Keratinocyte (primary cell): ENCODE measurements at regions not wholly inside any gene's neighbourhood (a gene's known extent, or its start where the extent isn't known, plus 50 kb on each side); places are given as distances from the start of the nearest gene placed in this dataset.

ENCODE experiments used
- DNase-seq: peaks from one replicate; pipeline ENCODE4 v3.0.0-alpha.2; 2011; ENCODE audit warnings: low read depth, missing footprints, low spot score
- FAIRE-seq: peaks from 2 replicates; lab custom pipeline; 2011; peaks lifted over from hg19 to GRCh38; lab: Jason Lieb, UNC
- H2AFZ ChIP-seq: 2 replicates; pipeline ENCODE4 v1.6.0; 2012; ENCODE audit warnings: low read length, control low read depth, inconsistent platforms; ENCODE audit not compliant: control insufficient read depth
- H3K27ac ChIP-seq: 2 replicates; pipeline ENCODE4 v1.5.1; 2011; ENCODE audit warnings: low read length; ENCODE audit not compliant: control insufficient read depth, insufficient read depth
- H3K27me3 ChIP-seq: 3 replicates; pipeline ENCODE4 v1.6.0; 2011; ENCODE audit warnings: low read length; ENCODE audit not compliant: control insufficient read depth, insufficient read depth; ENCODE audit errors: extremely low read depth
- H3K36me3 ChIP-seq, 2 experiments: 2 replicates in 1 of 2; 3 replicates in 1 of 2; pipeline ENCODE4 v1.5.1; 2011; ENCODE audit warnings: low read length in 2 of 2, mild to moderate bottlenecking in 1 of 2; ENCODE audit not compliant: control insufficient read depth in 2 of 2, insufficient read depth in 2 of 2; ENCODE audit errors: extremely low read depth in 1 of 2
- H3K4me1 ChIP-seq: 3 replicates; pipeline ENCODE4 v1.5.1; 2011; ENCODE audit warnings: low read length; ENCODE audit not compliant: control insufficient read depth, insufficient read depth; ENCODE audit errors: extremely low read depth
- H3K4me2 ChIP-seq: 3 replicates; pipeline ENCODE4 v1.6.0; 2011; ENCODE audit warnings: low read depth, low read length; ENCODE audit not compliant: control insufficient read depth, insufficient read depth; ENCODE audit errors: extremely low read depth
- H3K4me3 ChIP-seq, 3 experiments: fragments of 200-600 bp in 1 of 3; sonication (generic) in 1 of 3; 2 replicates in 2 of 3; 3 replicates in 1 of 3; pipeline ENCODE4 v1.5.1; 2011 to 2016; ENCODE audit warnings: low read length in 3 of 3, mild to moderate bottlenecking in 3 of 3, control low read depth in 2 of 3, inconsistent platforms in 1 of 3, low read depth in 1 of 3, mixed read lengths in 1 of 3, mixed run types in 1 of 3, moderate library complexity in 1 of 3; ENCODE audit not compliant: control insufficient read depth in 2 of 3, insufficient read depth in 2 of 3; ENCODE audit errors: extremely low read depth in 1 of 3
- H3K79me2 ChIP-seq: 2 replicates; pipeline ENCODE4 v1.6.0; 2012; ENCODE audit warnings: low read length; ENCODE audit not compliant: control insufficient read depth, insufficient read depth
- H3K9ac ChIP-seq: 3 replicates; pipeline ENCODE4 v1.6.0; 2011; ENCODE audit warnings: low read length; ENCODE audit not compliant: control insufficient read depth, insufficient read depth; ENCODE audit errors: extremely low read depth
- H3K9me1 ChIP-seq: 3 replicates; pipeline ENCODE4 v1.6.0; 2011; ENCODE audit warnings: low read length; ENCODE audit not compliant: control insufficient read depth, insufficient read depth; ENCODE audit errors: extremely low read depth
- H3K9me3 ChIP-seq: 2 replicates; pipeline ENCODE4 v1.5.1; 2012; ENCODE audit warnings: low read depth, low read length; ENCODE audit not compliant: control insufficient read depth
- H4K20me1 ChIP-seq: 3 replicates; pipeline ENCODE4 v1.6.0; 2011; ENCODE audit warnings: low read length; ENCODE audit not compliant: control insufficient read depth, insufficient read depth; ENCODE audit errors: extremely low read depth
- CTCF ChIP-seq, 3 experiments: IDR thresholded peaks in 1 of 3; conservative IDR thresholded peaks in 1 of 3; optimal IDR thresholded peaks in 1 of 3; 2 replicates in 2 of 3; 3 replicates in 1 of 3; pipeline versions ENCODE3 to v1.5.1; 2011; ENCODE audit warnings: low read length in 3 of 3, mild to moderate bottlenecking in 3 of 3, moderate library complexity in 2 of 3, control low read depth in 1 of 3, inconsistent platforms in 1 of 3; ENCODE audit not compliant: insufficient read depth in 2 of 3; ENCODE audit errors: extremely low read depth in 1 of 3
- EZH2 ChIP-seq: IDR thresholded peaks from one replicate; pipeline ENCODE4 v1.6.1; 2012; ENCODE audit warnings: inconsistent platforms, mild to moderate bottlenecking, low read length, moderate library complexity
- dilution Hi-C: fragments of 300-500 bp; cut with MboI; formaldehyde crosslinking; loops from one replicate; pipeline ENCODE4 v1.7.0; 2020; ENCODE audit warnings: low sequenced_read_pairs; ENCODE audit not compliant: extremely low pct_ligation_motif_present

- Histone ChIP-seq H3K27ac (no peak overlapping the region), H3K4me2 (no peak overlapping the region), H2AFZ (no peak overlapping the region), H3K9me3 (no peaks in the 10 kb centered on the region), H3K79me2 (no peaks in the 10 kb centered on the region), H3K27me3 (no peaks in the 10 kb centered on the region), H3K4me1 (peaks cover 12% of the 10 kb centered on the region), H4K20me1 (no peaks in the 10 kb centered on the region), H3K9me1 (no peaks in the 10 kb centered on the region), H3K36me3 (no peaks in the 10 kb centered on the region), H3K4me3 (no peak overlapping the region), H3K9ac (no peak overlapping the region)
- FAIRE-seq = no peak
- dilution Hi-C loops = no loop called here
- no peak for TF ChIP-seq CTCF (optimal IDR thresholded peaks at IDR 0.05 in 1 of 3, IDR thresholded peaks at IDR 0.05 in 1 of 3, conservative IDR thresholded peaks at IDR 0.05 in 1 of 3; ENCODE audit: extremely low read depth in 1 of 3, insufficient read depth in 2 of 3, low read length in 3 of 3)
- no peak for TF ChIP-seq EZH2
- DNase-seq = no peak
These were observed 127.6 kb upstream of the ARID2 start for GRCh38 chr12:45601888-45602287.

GRCh38 chr12:45605624-45606023, 123.9 kb upstream of the ARID2 start:
- Histone ChIP-seq H4K20me1 (no peaks in the 10 kb centered on the region), H3K9me1 (no peaks in the 10 kb centered on the region), H3K4me2 (no peak overlapping the region), H3K4me3 (no peak overlapping the region), H3K9ac (no peak overlapping the region), H3K27me3 (no peaks in the 10 kb centered on the region), H2AFZ (no peak overlapping the region), H3K36me3 (no peaks in the 10 kb centered on the region), H3K79me2 (no peaks in the 10 kb centered on the region), H3K27ac (no peak overlapping the region), H3K9me3 (no peaks in the 10 kb centered on the region), H3K4me1 (no peaks in the 10 kb centered on the region)
- TF ChIP-seq CTCF (optimal IDR thresholded peaks at IDR 0.05 in 1 of 3, IDR thresholded peaks at IDR 0.05 in 1 of 3, conservative IDR thresholded peaks at IDR 0.05 in 1 of 3; ENCODE audit: extremely low read depth in 1 of 3, insufficient read depth in 2 of 3, low read length in 3 of 3) = no peak
- TF ChIP-seq EZH2 = no peak
- no peak for DNase-seq
- dilution Hi-C loops = no loop called here
- FAIRE-seq = no peak
